ENCODE measurements at regions not wholly inside any gene's neighbourhood (a gene's known extent, or its start where the extent isn't known, plus 50 kb on each side); places are given as distances from the start of the nearest gene placed in this dataset.

- no peak for DNase-seq
- ATAC-seq = no peak
- Histone ChIP-seq H3K4me1 (no peaks in the 10 kb centered on the region), H3K4me3 (no peak overlapping the region), H3K27me3 (ENCODE audit: low read depth) (no peaks in the 10 kb centered on the region), H3K36me3 (no peaks in the 10 kb centered on the region), H3K9me3 (no peaks in the 10 kb centered on the region), H3K27ac (no peak overlapping the region)
- intact Hi-C loops (cut with DNase I) = no loop called here
- no peak for TF ChIP-seq CTCF (IDR thresholded peaks at IDR 0.05)
These were observed 162.6 kb downstream of the RTL3 start for GRCh38 chrX:78496483-78496882.

GRCh38 chrX:78493180-78493579 is 165.8 kb upstream of the CYSLTR1 start:
- Histone ChIP-seq H3K27ac (no peak overlapping the region), H3K27me3 (ENCODE audit: low read depth) (no peaks in the 10 kb centered on the region), H3K9me3 (no peaks in the 10 kb centered on the region), H3K4me3 (no peak overlapping the region), H3K36me3 (no peaks in the 10 kb centered on the region), H3K4me1 (no peaks in the 10 kb centered on the region)
- intact Hi-C loops (cut with DNase I) = no loop called here
- no peak for DNase-seq
- TF ChIP-seq CTCF (IDR thresholded peaks at IDR 0.05) = no peak
- no peak for ATAC-seq

GRCh38 chrX:78476701-78477100 is 149.3 kb upstream of the CYSLTR1 start:
- H3K9me3 ChIP-seq = no peaks in the 10 kb centered on the region

GRCh38 chrX:78456909-78457308 is 129.5 kb upstream of the CYSLTR1 start:
- Histone ChIP-seq H3K36me3 (no peaks in the 10 kb centered on the region), H3K4me1 (no peaks in the 10 kb centered on the region), H3K27me3 (ENCODE audit: low read depth) (no peaks in the 10 kb centered on the region), H3K27ac (no peak overlapping the region), H3K4me3 (no peak overlapping the region), H3K9me3 (no peaks in the 10 kb centered on the region)
- intact Hi-C loops (cut with DNase I) = no loop called here
- TF ChIP-seq CTCF (IDR thresholded peaks at IDR 0.05) = no peak
- ATAC-seq = no peak
- DNase-seq = no peak

More at GRCh38 chrX:78476701-78477100, 149.3 kb upstream of the CYSLTR1 start:
- no peak for TF ChIP-seq CTCF (IDR thresholded peaks at IDR 0.05)
- H3K27ac ChIP-seq = no peak overlapping the region
- no peak for DNase-seq
- no peaks in the 10 kb centered on the region for H3K36me3 ChIP-seq
- no peak for ATAC-seq
- no peak overlapping the region for H3K4me3 ChIP-seq
- H3K27me3 ChIP-seq (ENCODE audit: low read depth) = no peaks in the 10 kb centered on the region
- intact Hi-C loops (cut with DNase I) = no loop called here
- no peaks in the 10 kb centered on the region for H3K4me1 ChIP-seq

- no peak for TF ChIP-seq CTCF (IDR thresholded peaks at IDR 0.05)
- Histone ChIP-seq H3K36me3 (no peaks in the 10 kb centered on the region), H3K4me3 (no peak overlapping the region), H3K27me3 (ENCODE audit: low read depth) (no peaks in the 10 kb centered on the region), H3K27ac (no peak overlapping the region), H3K9me3 (no peaks in the 10 kb centered on the region), H3K4me1 (no peaks in the 10 kb centered on the region)
- ATAC-seq (no peak), DNase-seq (no peak)
- intact Hi-C loops (cut with DNase I) = no loop called here
These were observed 128.5 kb upstream of the CYSLTR1 start for GRCh38 chrX:78455901-78456300.

GRCh38 chrX:78452356-78452755 is 124.9 kb upstream of the CYSLTR1 start:
- intact Hi-C loops (cut with DNase I) = no loop called here
- no peak overlapping the region for H3K27ac ChIP-seq
- H3K4me3 ChIP-seq = no peak overlapping the region
- no peak for DNase-seq
- no peaks in the 10 kb centered on the region for H3K27me3 ChIP-seq (ENCODE audit: low read depth)
- H3K9me3 ChIP-seq = no peaks in the 10 kb centered on the region
- H3K4me1 ChIP-seq = no peaks in the 10 kb centered on the region
- no peaks in the 10 kb centered on the region for H3K36me3 ChIP-seq
- no peak for TF ChIP-seq CTCF (IDR thresholded peaks at IDR 0.05)
- no peak for ATAC-seq

All from lower lobe of right lung (tissue), 2 donors.